Activated naive CD4-positive, alpha-beta T cell treated with anti-CD3 and anti-CD28 coated beads, Interleukin-2, amount 50 U/mL, for 24 hours (primary cell): ENCODE measurements at regions not wholly inside any gene's neighbourhood (a gene's known extent, or its start where the extent isn't known, plus 50 kb on each side); places are given as distances from the start of the nearest gene placed in this dataset.

Source experiments
- H3K27ac Mint-ChIP-seq: one replicate; pipeline ENCODE4 v1.8.0; 2021; ENCODE audit warnings: mild to moderate bottlenecking, mixed read lengths
- H3K27me3 Mint-ChIP-seq: one replicate; pipeline ENCODE4 v1.8.0; 2021; ENCODE audit warnings: mixed read lengths
- H3K36me3 Mint-ChIP-seq: one replicate; pipeline ENCODE4 v1.8.0; 2021; ENCODE audit warnings: mixed read lengths
- H3K4me1 Mint-ChIP-seq: one replicate; pipeline ENCODE4 v1.8.0; 2021; ENCODE audit warnings: mixed read lengths
- H3K4me3 Mint-ChIP-seq: one replicate; pipeline ENCODE4 v1.8.0; 2021; ENCODE audit warnings: mild to moderate bottlenecking, mixed read lengths
- H3K9me3 Mint-ChIP-seq: one replicate; pipeline ENCODE4 v1.8.0; 2021; ENCODE audit warnings: mixed read lengths

GRCh38 chr11:70545610-70545912 lies 147.2 kb downstream of the CTTN start:
- H3K27ac Mint-ChIP-seq = no peak overlapping the region
- H3K4me3 Mint-ChIP-seq = no peak overlapping the region
- H3K27me3 Mint-ChIP-seq = peaks cover 2% of the 10 kb centered on the region
- no peaks in the 10 kb centered on the region for H3K4me1 Mint-ChIP-seq
- no peaks in the 10 kb centered on the region for H3K36me3 Mint-ChIP-seq
- no peaks in the 10 kb centered on the region for H3K9me3 Mint-ChIP-seq

GRCh38 chr11:70546191-70546940 lies 148.0 kb downstream of the CTTN start:
- Mint-ChIP-seq H3K9me3 (no peaks in the 10 kb centered on the region), H3K4me3 (no peak overlapping the region), H3K27ac (no peak overlapping the region), H3K27me3 (peaks cover 2% of the 10 kb centered on the region), H3K36me3 (no peaks in the 10 kb centered on the region), H3K4me1 (no peaks in the 10 kb centered on the region)

GRCh38 chr11:70547386-70547785 lies 149.1 kb downstream of the CTTN start:
- H3K4me3 Mint-ChIP-seq = no peak overlapping the region
- no peaks in the 10 kb centered on the region for H3K36me3 Mint-ChIP-seq
- no peaks in the 10 kb centered on the region for H3K4me1 Mint-ChIP-seq
- H3K27ac Mint-ChIP-seq = no peak overlapping the region
- H3K9me3 Mint-ChIP-seq = no peaks in the 10 kb centered on the region
- H3K27me3 Mint-ChIP-seq = peaks cover 2% of the 10 kb centered on the region

GRCh38 chr11:70547821-70548670 lies 149.7 kb downstream of the CTTN start:
- Mint-ChIP-seq H3K9me3 (no peaks in the 10 kb centered on the region), H3K36me3 (no peaks in the 10 kb centered on the region), H3K4me1 (no peaks in the 10 kb centered on the region), H3K27me3 (peaks cover 2% of the 10 kb centered on the region), H3K27ac (no peak overlapping the region), H3K4me3 (no peak overlapping the region)

GRCh38 chr11:70548976-70549375 lies 150.6 kb downstream of the CTTN start:
- Mint-ChIP-seq H3K27me3 (peaks cover 2% of the 10 kb centered on the region), H3K36me3 (no peaks in the 10 kb centered on the region), H3K4me1 (no peaks in the 10 kb centered on the region), H3K27ac (no peak overlapping the region), H3K9me3 (no peaks in the 10 kb centered on the region), H3K4me3 (no peak overlapping the region)

- H3K9me3 Mint-ChIP-seq = no peaks in the 10 kb centered on the region
- H3K36me3 Mint-ChIP-seq = no peaks in the 10 kb centered on the region
- no peak overlapping the region for H3K27ac Mint-ChIP-seq
- H3K27me3 Mint-ChIP-seq = peaks cover 2% of the 10 kb centered on the region
- H3K4me1 Mint-ChIP-seq = no peaks in the 10 kb centered on the region
- H3K4me3 Mint-ChIP-seq = no peak overlapping the region
Measured at GRCh38 chr11:70549386-70549785, 151.1 kb downstream of the CTTN start.

- H3K9me3 Mint-ChIP-seq = no peaks in the 10 kb centered on the region
- H3K27me3 Mint-ChIP-seq = peaks cover 2% of the 10 kb centered on the region
- no peak overlapping the region for H3K27ac Mint-ChIP-seq
- H3K4me1 Mint-ChIP-seq = no peaks in the 10 kb centered on the region
- H3K4me3 Mint-ChIP-seq = no peak overlapping the region
- H3K36me3 Mint-ChIP-seq = no peaks in the 10 kb centered on the region
Measured at GRCh38 chr11:70549796-70550195, 151.5 kb downstream of the CTTN start.

- no peaks in the 10 kb centered on the region for H3K9me3 Mint-ChIP-seq
- no peaks in the 10 kb centered on the region for H3K36me3 Mint-ChIP-seq
- no peaks in the 10 kb centered on the region for H3K4me1 Mint-ChIP-seq
- peaks cover under 1% of the 10 kb centered on the region for H3K27me3 Mint-ChIP-seq
- no peak overlapping the region for H3K27ac Mint-ChIP-seq
- H3K4me3 Mint-ChIP-seq = no peak overlapping the region
Measured at GRCh38 chr11:70550456-70551195, 152.3 kb downstream of the CTTN start.

- H3K27ac Mint-ChIP-seq = peak overlapping the region; percentile 46
- no peaks in the 10 kb centered on the region for H3K36me3 Mint-ChIP-seq
- no peaks in the 10 kb centered on the region for H3K9me3 Mint-ChIP-seq
- no peaks in the 10 kb centered on the region for H3K27me3 Mint-ChIP-seq
- no peak overlapping the region for H3K4me3 Mint-ChIP-seq
- no peaks in the 10 kb centered on the region for H3K4me1 Mint-ChIP-seq
Measured at GRCh38 chr11:70551351-70552166, 153.2 kb downstream of the CTTN start.

GRCh38 chr11:70552167-70553150 lies 154.1 kb downstream of the CTTN start:
- H3K27me3 Mint-ChIP-seq = no peaks in the 10 kb centered on the region
- no peaks in the 10 kb centered on the region for H3K36me3 Mint-ChIP-seq
- no peaks in the 10 kb centered on the region for H3K9me3 Mint-ChIP-seq
- peak overlapping the region; percentile 46 for H3K27ac Mint-ChIP-seq
- H3K4me3 Mint-ChIP-seq = no peak overlapping the region
- H3K4me1 Mint-ChIP-seq = no peaks in the 10 kb centered on the region

- Mint-ChIP-seq H3K9me3 (no peaks in the 10 kb centered on the region), H3K4me1 (no peaks in the 10 kb centered on the region), H3K4me3 (no peak overlapping the region), H3K27ac (no peak overlapping the region), H3K36me3 (no peaks in the 10 kb centered on the region), H3K27me3 (no peaks in the 10 kb centered on the region)
Measured at GRCh38 chr11:70555078-70555477, 156.7 kb downstream of the CTTN start.

GRCh38 chr11:70556884-70557741 lies 158.8 kb downstream of the CTTN start:
- Mint-ChIP-seq H3K36me3 (no peaks in the 10 kb centered on the region), H3K4me3 (no peak overlapping the region), H3K4me1 (no peaks in the 10 kb centered on the region), H3K27ac (no peak overlapping the region), H3K9me3 (no peaks in the 10 kb centered on the region), H3K27me3 (peaks cover 1% of the 10 kb centered on the region)

- no peaks in the 10 kb centered on the region for H3K4me1 Mint-ChIP-seq
- no peak overlapping the region for H3K4me3 Mint-ChIP-seq
- no peaks in the 10 kb centered on the region for H3K36me3 Mint-ChIP-seq
- H3K27ac Mint-ChIP-seq = no peak overlapping the region
- no peaks in the 10 kb centered on the region for H3K9me3 Mint-ChIP-seq
- H3K27me3 Mint-ChIP-seq = peaks cover 1% of the 10 kb centered on the region
Measured at GRCh38 chr11:70557742-70558485, 159.6 kb downstream of the CTTN start.
